Upper lobe of right lung (tissue), 1 donor: ENCODE measurements at regions not wholly inside any gene's neighbourhood (a gene's known extent, or its start where the extent isn't known, plus 50 kb on each side); places are given as distances from the start of the nearest gene placed in this dataset.

Source experiments
- ATAC-seq: fragments of 200-7000 bp; cut with Tn5 transposase; one replicate; pipeline ENCODE4 v1.9.1; 2020; ENCODE audit warnings: mild to moderate bottlenecking, moderate library complexity
- DNase-seq: peaks from one replicate; pipeline ENCODE4 v3.0.0-alpha.2; 2020
- H3K27ac ChIP-seq: fragments of 200-600 bp; one replicate; pipeline ENCODE4 v1.8.0; 2022
- H3K27me3 ChIP-seq: fragments of 200-600 bp; one replicate; pipeline ENCODE4 v1.8.0; 2022; ENCODE audit warnings: mild to moderate bottlenecking
- H3K36me3 ChIP-seq: fragments of 200-600 bp; one replicate; pipeline ENCODE4 v1.8.0; 2022
- H3K4me1 ChIP-seq: fragments of 200-600 bp; one replicate; pipeline ENCODE4 v1.8.0; 2022
- H3K4me3 ChIP-seq: fragments of 200-600 bp; one replicate; pipeline ENCODE4 v1.8.0; 2022; ENCODE audit warnings: mild to moderate bottlenecking
- H3K9me3 ChIP-seq: fragments of 200-600 bp; one replicate; pipeline ENCODE4 v1.8.0; 2022
- CTCF ChIP-seq: fragments of 200-600 bp; IDR thresholded peaks from one replicate; pipeline ENCODE4 v1.8.0; 2022; ENCODE audit warnings: antibody characterized with exemption
- intact Hi-C: fragments of 100-400 bp; cut with DNase I; formaldehyde crosslinking; loops from one replicate; pipeline ENCODE4 v1.11.0; 2022
- donor health status: DM: no; HTN: yes; CAD: no; lungs with severe emphysema.

- ATAC-seq (no peak), DNase-seq (no peak)
- no peaks in the 10 kb centered on the region for H3K27me3 ChIP-seq
- H3K4me3 ChIP-seq = no peak overlapping the region
- no peaks in the 10 kb centered on the region for H3K36me3 ChIP-seq
- peaks cover 19% of the 10 kb centered on the region for H3K4me1 ChIP-seq
- intact Hi-C loops = no loop called here
- no peak overlapping the region for H3K27ac ChIP-seq
- no peak for TF ChIP-seq CTCF
- no peaks in the 10 kb centered on the region for H3K9me3 ChIP-seq
Observed at GRCh38 chr2:62407401-62407800, 98.6 kb downstream of the TMEM17 start.

- Histone ChIP-seq H3K9me3 (no peaks in the 10 kb centered on the region), H3K4me3 (no peak overlapping the region), H3K4me1 (peaks cover 15% of the 10 kb centered on the region), H3K36me3 (no peaks in the 10 kb centered on the region), H3K27me3 (no peaks in the 10 kb centered on the region), H3K27ac (no peak overlapping the region)
- TF ChIP-seq CTCF = no peak
- intact Hi-C loops = no loop called here
- ATAC-seq (peak; percentile 62), DNase-seq (no peak)
Observed at GRCh38 chr2:62406573-62407043, 99.4 kb downstream of the TMEM17 start.

GRCh38 chr2:62404913-62405312 lies 101.1 kb downstream of the TMEM17 start:
- ATAC-seq = peak; percentile 53

GRCh38 chr2:62402156-62402555 lies 103.8 kb downstream of the TMEM17 start:
- H3K9me3 ChIP-seq = no peaks in the 10 kb centered on the region
- no peak for TF ChIP-seq CTCF
- H3K36me3 ChIP-seq = no peaks in the 10 kb centered on the region
- no peaks in the 10 kb centered on the region for H3K4me1 ChIP-seq
- H3K4me3 ChIP-seq = no peak overlapping the region
- H3K27ac ChIP-seq = no peak overlapping the region
- DNase-seq (no peak), ATAC-seq (no peak)
- intact Hi-C loops = no loop called here
- no peaks in the 10 kb centered on the region for H3K27me3 ChIP-seq

More at GRCh38 chr2:62404913-62405312, 101.1 kb downstream of the TMEM17 start:
- Histone ChIP-seq H3K36me3 (no peaks in the 10 kb centered on the region), H3K4me3 (no peak overlapping the region), H3K27me3 (no peaks in the 10 kb centered on the region), H3K27ac (no peak overlapping the region), H3K4me1 (no peaks in the 10 kb centered on the region), H3K9me3 (no peaks in the 10 kb centered on the region)
- no peak for TF ChIP-seq CTCF
- no peak for DNase-seq
- intact Hi-C loops = no loop called here

- ATAC-seq = no peak
- no peak for TF ChIP-seq CTCF
- intact Hi-C loops = no loop called here
- no peak for DNase-seq
- no peaks in the 10 kb centered on the region for H3K27me3 ChIP-seq
- H3K4me1 ChIP-seq = no peaks in the 10 kb centered on the region
- no peaks in the 10 kb centered on the region for H3K9me3 ChIP-seq
- no peak overlapping the region for H3K4me3 ChIP-seq
- H3K36me3 ChIP-seq = no peaks in the 10 kb centered on the region
- no peak overlapping the region for H3K27ac ChIP-seq
Observed at GRCh38 chr2:62398356-62398755, 107.6 kb downstream of the TMEM17 start.

- ATAC-seq = no peak
- H3K36me3 ChIP-seq = no peaks in the 10 kb centered on the region
- no peak for DNase-seq
- no peak for TF ChIP-seq CTCF
- no peaks in the 10 kb centered on the region for H3K27me3 ChIP-seq
- H3K4me1 ChIP-seq = no peaks in the 10 kb centered on the region
- H3K27ac ChIP-seq = no peak overlapping the region
- no peak overlapping the region for H3K4me3 ChIP-seq
- intact Hi-C loops = no loop called here
- no peaks in the 10 kb centered on the region for H3K9me3 ChIP-seq
Observed at GRCh38 chr2:62396880-62397279, 109.1 kb downstream of the TMEM17 start.
